ENCODE measurements at regions not wholly inside any gene's neighbourhood (a gene's known extent, or its start where the extent isn't known, plus 50 kb on each side); places are given as distances from the start of the nearest gene placed in this dataset.

DNA sequence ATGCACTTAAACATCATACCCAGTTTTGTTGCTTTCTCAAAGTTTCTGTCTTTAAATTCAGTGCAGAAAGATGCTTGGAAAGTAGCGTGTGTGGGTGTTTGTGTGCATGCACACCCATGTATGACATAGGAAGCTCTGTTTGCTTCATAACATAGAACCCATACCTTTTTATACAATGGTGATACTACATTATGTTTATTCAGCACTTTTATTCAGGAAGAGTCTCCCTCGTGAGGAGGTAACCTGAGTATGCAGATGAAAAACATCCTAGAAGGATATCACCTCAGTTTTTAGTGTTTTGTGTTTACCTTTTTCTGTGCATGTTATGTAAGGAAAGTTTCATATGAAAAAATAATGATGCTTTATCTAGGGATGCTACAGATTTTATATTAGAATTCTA, 111.2 kb downstream of the SST start:
- TF ChIP-seq, protein P1, sequence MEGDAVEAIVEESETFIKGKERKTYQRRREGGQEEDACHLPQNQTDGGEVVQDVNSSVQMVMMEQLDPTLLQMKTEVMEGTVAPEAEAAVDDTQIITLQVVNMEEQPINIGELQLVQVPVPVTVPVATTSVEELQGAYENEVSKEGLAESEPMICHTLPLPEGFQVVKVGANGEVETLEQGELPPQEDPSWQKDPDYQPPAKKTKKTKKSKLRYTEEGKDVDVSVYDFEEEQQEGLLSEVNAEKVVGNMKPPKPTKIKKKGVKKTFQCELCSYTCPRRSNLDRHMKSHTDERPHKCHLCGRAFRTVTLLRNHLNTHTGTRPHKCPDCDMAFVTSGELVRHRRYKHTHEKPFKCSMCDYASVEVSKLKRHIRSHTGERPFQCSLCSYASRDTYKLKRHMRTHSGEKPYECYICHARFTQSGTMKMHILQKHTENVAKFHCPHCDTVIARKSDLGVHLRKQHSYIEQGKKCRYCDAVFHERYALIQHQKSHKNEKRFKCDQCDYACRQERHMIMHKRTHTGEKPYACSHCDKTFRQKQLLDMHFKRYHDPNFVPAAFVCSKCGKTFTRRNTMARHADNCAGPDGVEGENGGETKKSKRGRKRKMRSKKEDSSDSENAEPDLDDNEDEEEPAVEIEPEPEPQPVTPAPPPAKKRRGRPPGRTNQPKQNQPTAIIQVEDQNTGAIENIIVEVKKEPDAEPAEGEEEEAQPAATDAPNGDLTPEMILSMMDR (IDR thresholded peaks at IDR 0.05) = no peak
- no peak for TF ChIP-seq POLR2AphosphoS5 (IDR thresholded peaks at IDR 0.05)

Data from prostate gland (tissue), 2 donors.